Anterior cingulate cortex (tissue), 58 donors: ENCODE measurements at regions not wholly inside any gene's neighbourhood (a gene's known extent, or its start where the extent isn't known, plus 50 kb on each side); places are given as distances from the start of the nearest gene placed in this dataset.
A peak's percentile ranks its signal among the peaks of the same experiment; 100 is the strongest.
"Not testable (repeated sequence)": the region's sequence is repeated elsewhere in the genome, so short reads cannot be mapped to it uniquely, and the experiment has no call there.

Source experiments
- DNase-seq, 58 donors: peaks; one replicate each; lab custom pipeline; 2025; lab: John Stamatoyannopoulos, UW

DNA sequence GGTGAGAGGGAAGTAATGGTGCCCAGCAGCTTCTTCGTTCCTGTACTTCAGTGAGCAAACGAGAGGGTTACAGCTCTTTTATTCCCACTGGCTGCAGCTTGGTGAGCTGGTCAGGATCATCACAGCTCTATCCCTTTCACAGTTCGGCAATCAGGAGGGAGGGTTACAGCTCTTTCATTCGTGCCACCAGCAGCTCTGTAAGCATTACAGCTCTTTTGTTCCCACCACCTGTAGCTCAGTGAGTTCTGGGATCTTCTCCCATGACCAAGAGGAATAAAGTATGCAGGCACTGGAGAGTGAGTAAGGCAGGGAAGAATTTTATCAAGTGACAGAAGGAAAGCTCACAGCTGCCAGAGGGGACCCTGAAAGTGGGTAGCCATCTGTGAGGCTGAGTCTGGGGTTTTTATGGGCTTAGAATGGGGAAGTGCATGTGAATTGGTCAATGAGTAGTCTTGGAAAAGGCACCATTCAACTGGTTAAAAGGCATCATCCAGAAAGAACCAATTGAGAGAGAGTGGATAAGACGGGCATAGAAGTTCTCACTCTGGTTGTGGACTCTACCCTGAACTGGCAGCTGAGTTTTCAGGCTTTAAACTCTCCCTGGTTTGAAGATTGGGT is 123.7 kb downstream of the COX18 start:
- no peak for DNase-seq

DNA sequence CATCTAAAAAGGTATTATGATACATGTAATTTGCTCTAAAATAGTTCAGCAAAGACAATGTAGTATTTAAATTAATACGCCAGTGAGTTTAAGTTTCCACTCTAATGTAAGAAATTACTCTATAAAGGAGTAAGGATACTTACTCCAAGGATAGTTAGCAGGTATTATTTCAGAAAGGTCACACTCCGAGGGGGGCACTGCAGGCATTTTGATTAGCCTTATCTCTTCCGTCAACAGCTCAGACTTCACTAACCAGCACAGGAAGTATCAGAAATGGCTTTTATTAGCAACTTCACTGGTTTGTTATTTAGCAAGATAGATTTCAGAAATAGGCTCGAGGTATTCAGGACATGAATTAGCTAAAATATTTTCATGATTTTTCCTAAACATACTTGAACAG is 127.0 kb downstream of the COX18 start:
- no peak for DNase-seq

DNA sequence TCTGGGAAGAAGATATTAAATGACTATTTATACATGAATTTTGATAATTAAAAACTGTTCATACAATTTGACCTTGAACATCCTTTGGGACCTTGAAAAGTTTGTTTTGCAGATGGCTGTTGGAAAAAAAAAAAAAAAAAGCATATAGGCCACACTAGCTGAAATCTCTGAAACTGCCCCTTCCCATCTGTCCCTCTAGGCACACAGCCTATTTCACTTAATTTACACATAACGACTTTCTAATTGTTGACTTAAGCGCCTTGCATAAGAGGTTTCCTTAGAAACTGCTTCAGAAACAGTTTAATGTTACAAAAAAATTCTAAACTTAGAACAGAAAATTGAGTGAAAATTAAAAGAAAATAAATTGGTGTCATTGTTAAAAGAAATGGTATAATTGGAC is 131.0 kb downstream of the COX18 start:
- no peak for DNase-seq

DNA sequence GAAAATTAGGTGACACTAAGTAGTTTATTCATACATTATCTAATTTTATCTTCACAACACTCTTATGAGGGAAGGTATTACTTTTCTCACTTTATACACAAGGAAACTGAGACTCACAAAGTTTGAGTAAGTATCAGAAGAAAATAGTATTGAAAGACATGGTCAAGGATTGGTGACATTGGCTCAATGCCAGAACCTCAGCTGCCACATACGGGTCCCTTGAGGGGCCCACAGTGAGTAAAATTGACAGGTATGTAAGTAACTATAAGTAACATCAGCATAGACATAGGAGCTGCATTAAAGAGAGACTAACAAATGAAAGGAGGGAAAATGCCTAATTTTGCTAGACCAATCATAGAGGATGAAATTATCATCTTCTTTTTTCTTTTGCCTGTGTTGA is 134.1 kb downstream of the COX18 start:
- DNase-seq, result no peak

DNA sequence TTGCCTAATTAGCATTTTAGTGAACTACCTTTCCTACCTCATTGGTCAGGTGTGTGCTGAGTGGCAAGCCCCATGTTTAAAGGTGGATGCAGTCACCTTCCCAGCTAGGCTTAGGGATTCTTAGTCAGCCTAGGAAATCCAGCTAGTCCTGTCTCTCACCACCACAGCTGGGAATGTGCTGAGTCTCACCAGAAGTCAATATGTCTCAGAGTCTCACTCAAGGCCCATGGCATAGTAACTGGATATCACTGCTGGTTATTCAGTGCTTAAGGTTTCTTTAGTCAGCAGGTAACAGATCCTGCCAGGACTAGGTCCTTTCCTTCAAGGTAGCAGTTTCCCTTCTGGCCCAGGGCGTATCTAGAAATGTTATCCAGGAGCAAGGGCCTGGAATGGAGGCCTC is 136.5 kb downstream of the COX18 start:
- no peak for DNase-seq

DNA sequence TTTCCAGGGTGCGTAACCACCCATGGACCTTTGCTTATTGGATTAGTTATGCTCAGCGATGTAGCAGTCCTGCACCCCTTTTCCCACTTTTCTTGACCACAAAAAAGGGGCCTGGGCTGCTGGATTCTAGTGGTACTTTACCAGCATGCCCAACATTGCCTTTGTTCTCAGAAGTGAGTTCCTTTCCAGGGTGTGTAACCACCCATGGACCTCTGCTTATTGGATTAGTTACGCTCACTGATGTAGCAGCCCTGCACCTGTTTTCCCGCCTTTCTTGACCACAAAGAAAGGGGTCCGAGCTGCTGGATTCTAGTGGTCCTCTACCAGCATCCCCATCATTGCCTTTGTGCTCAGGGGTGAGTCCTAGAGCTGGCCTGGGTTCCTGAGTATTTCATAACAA is 138.2 kb downstream of the COX18 start:
- no peak for DNase-seq

DNA sequence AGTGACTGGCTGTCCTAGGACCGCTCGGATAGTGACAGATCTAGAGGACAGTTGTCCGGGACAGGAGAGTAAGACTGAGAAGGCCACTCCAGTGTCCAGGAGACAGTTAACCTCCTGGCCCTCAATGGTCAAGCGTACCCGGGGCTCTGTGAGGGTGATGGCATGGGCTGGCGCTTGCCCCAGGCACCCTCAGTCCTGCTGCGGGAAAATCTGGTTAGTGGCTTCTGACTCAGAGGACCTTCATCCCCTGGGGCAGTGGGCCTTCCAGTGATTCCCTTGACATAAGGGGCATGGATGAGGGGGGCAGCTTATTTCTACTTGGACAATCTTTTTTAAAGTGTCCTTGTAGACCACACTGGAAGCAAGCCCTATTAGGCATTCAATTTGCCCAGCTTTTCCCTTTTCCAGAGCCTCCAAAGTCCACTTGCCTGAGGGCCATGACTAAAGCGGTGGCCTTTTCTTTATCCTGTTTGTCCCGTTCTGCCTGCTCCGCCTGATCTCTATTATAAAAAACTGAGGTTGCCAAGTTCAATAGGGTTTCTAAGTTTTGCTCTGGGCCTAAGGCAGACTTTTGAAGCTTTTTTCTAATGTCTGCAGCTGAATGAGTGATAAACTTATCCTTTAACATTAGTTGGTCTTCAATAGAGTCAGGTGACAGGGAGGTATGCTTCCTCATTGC is 139.8 kb downstream of the COX18 start:
- not testable (repeated sequence) for DNase-seq

DNA sequence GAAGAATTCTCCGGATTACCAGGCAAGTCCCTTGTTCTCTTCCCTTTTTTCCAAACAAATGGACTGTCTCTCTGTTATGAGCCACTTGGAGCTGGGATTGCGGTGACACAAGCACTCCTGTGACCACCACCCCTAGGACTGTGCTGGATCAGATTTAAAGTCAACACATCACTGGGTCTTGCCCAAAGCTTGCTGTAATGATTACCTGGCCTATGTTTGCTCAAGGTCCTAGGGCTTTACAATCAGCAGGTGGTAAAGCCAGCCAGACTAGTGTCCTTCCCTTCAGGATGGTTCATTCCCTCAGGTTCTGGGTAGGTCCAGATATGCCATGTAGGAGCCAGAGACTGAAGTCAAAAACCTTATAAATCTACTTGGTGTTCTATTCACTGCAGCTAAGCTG is 144.7 kb downstream of the COX18 start:
- no peak for DNase-seq

DNA sequence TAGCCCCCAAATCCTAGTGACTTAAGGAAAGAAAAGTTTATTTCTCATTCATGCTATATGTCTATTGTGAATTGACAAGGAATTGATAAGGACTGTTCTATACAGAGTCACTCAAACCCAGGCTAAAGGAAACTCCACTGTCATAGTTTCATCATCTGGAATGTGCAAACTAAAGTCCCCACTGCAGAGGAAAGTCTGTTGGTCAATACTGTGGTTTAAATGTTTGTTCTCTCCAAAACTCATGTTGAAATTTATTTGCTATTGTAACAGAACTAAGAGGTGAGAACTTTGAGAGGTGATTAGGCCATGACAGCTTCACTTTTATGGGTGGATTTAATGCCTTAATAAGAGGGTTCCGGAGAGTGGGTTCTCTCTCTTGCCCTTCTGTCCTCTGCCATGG is 149.6 kb downstream of the COX18 start:
- no peak for DNase-seq

DNA sequence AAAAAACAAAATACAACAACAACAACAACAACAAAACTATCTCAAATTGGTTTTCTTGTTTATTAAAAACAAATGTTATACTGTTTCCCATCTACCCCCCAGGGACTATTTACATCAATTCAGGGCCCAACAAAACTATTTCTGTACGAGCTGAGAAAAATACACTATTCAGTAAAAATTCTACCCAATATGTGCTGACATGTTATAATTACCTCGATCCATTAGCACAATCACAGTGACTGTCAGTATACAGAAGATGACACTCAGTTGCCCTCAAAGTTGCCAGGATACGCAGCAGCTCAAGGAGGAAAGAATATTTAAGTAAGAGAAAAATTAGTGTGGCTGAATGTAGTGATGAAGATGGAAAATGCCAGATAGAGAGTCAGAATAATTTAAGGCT is 150.1 kb downstream of the COX18 start:
- no peak for DNase-seq

DNA sequence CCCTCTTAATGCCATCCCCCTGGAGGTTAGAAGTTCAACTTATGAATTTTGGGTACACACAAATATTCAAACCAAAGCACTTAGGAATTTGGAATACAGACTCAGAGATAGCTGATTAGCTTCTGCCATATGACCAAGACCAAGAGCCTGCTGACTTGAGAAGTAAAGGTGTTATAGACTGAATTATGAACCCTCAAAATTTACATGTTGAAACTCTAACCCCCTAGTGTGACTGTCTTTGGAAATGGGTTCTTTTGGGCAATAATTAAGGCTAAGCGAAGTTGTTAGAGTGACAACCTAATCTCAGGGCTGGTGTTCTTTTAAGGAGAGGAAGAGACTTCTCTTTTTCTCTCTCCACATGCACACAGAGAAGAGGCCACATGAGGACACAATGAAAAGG is 151.2 kb downstream of the COX18 start:
- DNase-seq, result no peak

DNA sequence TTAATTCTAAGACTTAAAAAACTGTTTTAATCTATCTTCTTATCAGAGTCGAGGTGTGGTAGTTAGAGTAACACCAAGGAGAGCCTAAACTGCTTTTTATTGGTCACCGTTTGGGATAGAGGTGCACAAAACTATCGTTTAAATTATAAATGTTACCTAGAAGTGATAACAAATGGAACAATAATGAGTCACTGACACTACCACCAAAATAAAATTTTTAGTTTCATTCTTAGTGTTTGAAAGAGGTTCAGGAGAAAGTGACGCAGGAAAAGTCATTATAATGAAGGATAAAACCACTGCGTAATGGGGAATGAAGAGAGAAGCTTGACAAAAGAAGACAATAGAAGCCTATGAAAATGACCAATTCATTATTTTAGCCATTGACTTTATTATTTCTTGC is 158.2 kb downstream of the COX18 start:
- DNase-seq, result no peak

DNA sequence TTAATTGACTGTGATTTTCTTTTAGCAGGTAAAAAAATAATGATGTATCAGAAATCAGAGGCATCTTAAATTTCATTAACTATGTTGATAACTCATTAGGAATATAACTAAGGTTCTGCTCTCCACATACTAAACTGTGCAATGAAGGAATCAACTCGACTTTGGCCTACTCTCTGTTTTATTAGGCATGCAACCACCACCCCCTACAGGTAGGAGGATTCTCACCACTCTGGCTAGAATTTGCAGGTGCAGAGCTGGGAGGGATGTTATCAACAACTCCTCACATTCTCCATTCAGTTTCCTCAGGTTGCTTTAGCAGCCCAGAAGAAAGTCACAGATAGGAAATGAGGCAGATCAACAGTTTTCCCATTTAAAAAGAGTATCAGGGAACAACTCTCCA is 160.1 kb downstream of the COX18 start:
- DNase-seq, result no peak

DNA sequence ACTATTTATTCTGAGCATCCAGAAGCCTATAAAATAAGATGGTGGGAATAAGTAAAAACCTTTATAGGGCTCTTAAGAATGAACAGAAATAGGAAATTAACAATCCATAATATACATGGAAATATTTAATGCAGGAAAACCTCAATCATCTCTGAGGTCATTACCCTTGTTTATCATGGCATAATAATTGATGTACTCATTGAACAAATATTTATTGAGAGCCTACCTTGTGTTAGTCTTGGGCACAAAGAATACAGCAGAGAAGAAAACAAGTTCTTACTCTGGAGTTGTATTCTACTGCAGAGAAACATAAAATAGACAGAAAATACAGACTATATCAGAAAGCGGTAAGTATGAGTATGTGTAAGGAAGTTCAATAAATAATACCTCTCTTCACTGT is 167.2 kb downstream of the COX18 start:
- no peak for DNase-seq

DNA sequence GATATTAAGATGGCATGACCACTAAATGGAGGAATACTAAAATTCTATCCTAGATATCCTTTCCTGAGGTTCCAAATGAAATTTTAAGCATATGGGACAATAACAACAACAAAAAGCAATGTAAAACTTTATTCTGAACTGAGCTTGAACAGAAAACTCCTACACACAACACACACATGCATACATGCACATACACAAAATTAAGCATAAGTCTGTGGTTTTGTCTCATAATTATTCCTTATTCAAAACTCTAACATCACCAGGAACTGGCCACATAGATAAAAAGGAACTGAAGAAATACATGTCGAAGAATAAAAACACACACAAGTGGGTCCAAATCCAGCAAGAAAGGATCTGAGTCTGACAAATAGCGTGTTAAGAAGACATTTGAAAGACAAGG is 168.0 kb downstream of the COX18 start:
- DNase-seq, result no peak

DNA sequence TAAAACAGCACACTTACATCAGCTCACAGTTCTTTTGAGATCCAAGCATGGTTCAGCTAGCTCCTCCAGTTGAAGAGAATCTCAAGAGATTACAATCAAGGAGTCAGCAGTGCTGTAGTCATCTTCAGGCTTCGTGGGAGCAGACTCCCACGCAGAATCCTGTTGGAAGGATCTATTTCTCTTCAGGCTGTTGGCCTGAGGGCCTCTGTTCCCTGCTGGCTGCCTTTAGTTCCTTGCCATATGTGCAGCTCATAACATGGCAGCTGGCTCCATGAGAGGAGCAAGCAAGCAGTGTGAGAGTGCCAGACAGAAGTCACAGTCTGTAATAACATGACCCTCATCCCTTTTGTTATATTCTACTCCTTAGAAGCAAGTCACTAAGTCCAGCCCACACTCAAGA is 168.6 kb downstream of the COX18 start:
- DNase-seq, result peak in 10 of 58 donors; percentile 1 to 39 (median 12)

DNA sequence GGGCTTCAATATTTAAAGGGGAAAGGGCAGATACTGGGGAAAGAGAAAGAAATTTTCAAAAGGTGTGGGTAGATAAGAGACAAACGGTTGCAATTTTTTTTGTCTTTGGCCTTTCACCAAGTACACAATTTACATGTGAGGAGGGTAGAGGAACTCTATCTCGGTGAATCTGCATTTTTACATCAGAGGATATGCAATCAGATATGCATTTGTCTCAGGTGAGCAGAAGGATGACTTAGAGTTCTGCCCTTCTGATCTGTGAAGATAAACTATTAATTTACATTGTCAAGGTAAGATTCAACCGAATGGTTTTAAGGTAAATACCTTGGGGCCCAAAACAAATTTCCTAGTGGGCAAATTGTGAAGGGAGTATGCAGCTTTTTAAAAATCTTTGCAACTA is 169.9 kb downstream of the COX18 start:
- DNase-seq, result no peak

DNA sequence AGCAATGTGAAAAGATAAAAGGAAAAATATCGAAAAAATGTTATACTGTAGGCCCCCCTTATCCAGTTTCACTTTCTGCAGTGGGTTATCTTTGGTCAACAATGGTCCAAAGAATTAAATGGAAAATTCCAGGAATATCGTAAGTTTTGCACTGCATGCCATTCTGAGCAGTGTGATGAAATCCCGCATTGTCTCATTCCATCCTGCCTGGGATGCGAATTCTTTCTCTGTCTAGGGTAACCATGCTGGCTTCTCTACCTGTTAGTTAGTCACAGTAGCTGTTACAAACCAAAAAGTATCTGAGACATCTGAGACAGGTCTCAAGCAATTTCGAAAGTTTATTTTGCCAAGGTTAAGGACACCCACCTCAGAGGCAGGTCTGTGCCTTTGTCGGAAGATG is 170.3 kb downstream of the COX18 start:
- no peak for DNase-seq

DNA sequence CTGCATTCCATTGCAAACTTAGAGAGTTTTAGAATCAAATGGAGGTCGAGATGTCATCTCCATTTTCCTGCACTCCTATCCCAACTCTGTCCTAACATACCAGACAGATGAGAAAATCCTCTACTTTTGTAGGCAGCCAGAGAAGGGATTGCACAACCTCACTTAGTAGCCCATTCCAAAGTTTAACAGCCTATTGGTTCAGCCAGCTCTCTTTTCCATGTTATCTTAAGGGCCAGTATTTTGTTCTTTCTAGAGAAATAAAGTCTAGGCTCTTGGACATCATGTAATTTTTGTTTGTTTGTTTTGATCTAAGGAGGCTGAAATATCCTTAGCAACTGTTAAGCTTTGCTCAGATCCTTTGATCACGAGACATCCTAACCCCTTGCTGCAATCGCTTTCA is 173.0 kb downstream of the COX18 start:
- DNase-seq, result no peak

DNA sequence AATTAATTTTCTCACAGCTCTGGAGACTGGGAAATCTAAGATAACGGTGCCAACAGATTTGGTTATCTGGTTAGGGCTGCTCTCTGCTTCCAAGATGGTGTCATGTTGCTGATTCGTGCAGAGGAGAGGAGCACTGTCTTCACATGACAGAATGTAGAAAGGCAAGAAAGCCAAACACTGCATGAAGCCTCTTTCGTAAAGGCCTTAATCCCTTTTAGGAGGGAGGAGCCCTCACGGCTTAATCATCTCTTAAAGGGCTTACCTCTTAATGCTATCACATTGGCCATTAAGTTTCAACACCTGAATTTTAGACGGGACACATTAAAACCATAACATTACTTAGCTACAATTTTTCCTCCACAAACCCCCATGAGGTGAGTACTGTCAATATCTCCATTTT is 174.1 kb downstream of the COX18 start:
- DNase-seq, result no peak

DNA sequence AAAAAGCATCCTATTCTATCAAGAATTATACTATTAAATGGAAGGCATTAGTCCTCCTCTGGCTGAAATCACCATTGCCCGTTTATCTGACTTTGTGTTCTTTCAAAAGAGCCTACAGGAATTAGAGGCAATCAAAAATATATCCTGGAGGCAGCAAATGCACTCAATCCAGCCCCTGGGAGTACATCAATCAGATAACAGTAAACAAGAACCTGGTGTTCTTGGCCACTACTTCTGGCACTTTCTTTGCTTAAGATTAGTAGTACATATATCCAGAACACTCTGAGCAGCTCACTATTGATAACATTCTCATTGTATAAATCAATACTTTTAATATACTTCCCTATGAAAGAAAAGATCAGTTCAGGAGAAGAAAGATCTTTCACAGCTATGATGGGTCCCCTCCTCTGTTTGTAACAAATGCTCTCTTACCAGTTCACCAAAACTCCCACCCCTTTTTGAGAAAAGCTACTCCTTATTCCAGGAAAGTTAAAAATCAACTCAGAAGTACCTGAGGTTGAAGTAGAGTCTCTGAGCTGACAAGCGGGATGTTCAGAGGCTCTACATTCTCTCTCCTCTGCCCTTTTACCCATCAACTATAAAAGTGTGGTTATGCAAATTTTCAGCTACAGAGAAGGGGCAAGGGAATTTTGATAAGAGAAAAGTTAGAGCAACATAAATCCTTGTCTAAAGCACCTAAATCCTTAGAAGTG is 176.0 kb downstream of the COX18 start:
- no peak for DNase-seq

DNA sequence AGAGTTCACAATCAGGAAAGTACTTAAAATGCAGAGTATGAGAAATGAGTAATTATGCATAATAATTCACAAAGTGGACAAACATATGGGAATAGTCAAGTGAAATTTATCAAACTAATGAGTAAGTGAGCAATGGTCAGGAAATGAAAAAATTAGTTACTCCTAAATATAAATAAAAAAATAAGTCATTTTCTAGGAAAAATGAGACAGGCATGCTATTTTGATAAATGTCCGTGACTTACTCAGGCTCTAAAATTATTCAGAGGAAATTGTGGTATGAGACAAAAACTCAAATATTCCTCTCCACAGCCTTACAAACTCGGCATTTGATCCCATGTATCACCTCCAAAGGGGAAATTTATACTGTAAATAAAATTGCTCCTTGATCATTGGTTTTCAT is 181.2 kb downstream of the COX18 start:
- DNase-seq, result no peak
